SK-N-SH (cell line): ENCODE measurements at regions not wholly inside any gene's neighbourhood (a gene's known extent, or its start where the extent isn't known, plus 50 kb on each side); places are given as distances from the start of the nearest gene placed in this dataset.

Experiments
- CTCF ChIA-PET: fragments of 300-600, 350-600 bp; formaldehyde crosslinking; extraction: SDS; loops from one replicate; lab custom pipeline; 2021; lab: Yijun Ruan, JAX
- POLR2A ChIA-PET: fragments of 350-600 bp; sonication (Branson Sonifier 250); formaldehyde crosslinking; extraction: SDS; loops from one replicate; lab custom pipeline; 2020; ENCODE audit warnings: antibody characterized with exemption, inconsistent platforms; lab: Yijun Ruan, JAX
- DNase-seq: peaks from one replicate; pipeline ENCODE4 v3.0.0; 2012
- H2AFZ ChIP-seq: fragments of 200-600 bp; sonication (generic); 2 replicates; pipeline ENCODE4 v1.8.1; 2016; ENCODE audit warnings: antibody characterized with exemption, mild to moderate bottlenecking, low read depth
- H3F3A ChIP-seq: fragments of 200-600 bp; sonication (generic); replicated peaks from 2 replicates; pipeline ENCODE3; 2016; ENCODE audit warnings: antibody characterized with exemption, mild to moderate bottlenecking; ENCODE audit not compliant: insufficient read depth
- H3K27ac ChIP-seq, 2 experiments: fragments of 200-500 bp in 1 of 2; fragments of 200-600 bp in 1 of 2; sonication (Bioruptor generic) in 1 of 2; sonication (generic), shearing (Covaris generic) in 1 of 2; 2 replicates each; pipeline versions ENCODE4 v1.5.1 to v1.6.1; 2014 to 2016; ENCODE audit warnings: low read depth in 2 of 2, inconsistent platforms in 1 of 2, low read length in 1 of 2, mild to moderate bottlenecking in 1 of 2, mixed read lengths in 1 of 2
- H3K27me3 ChIP-seq: fragments of 200-600 bp; sonication (generic), shearing (Covaris generic); 2 replicates; pipeline ENCODE4 v1.6.1; 2016; ENCODE audit warnings: mixed run types; ENCODE audit not compliant: insufficient read depth
- H3K36me3 ChIP-seq, 2 experiments: fragments of 200-500 bp in 1 of 2; fragments of 200-600 bp in 1 of 2; sonication (Bioruptor generic) in 1 of 2; sonication (generic) in 1 of 2; replicated peaks in 1 of 2; 2 replicates each; pipeline versions ENCODE3 to v1.5.1; 2014 to 2016; ENCODE audit warnings: low read length in 1 of 2, mild to moderate bottlenecking in 1 of 2; ENCODE audit not compliant: insufficient read depth in 2 of 2, control insufficient read depth in 1 of 2
- H3K4me1 ChIP-seq, 2 experiments: fragments of 200-500 bp in 1 of 2; fragments of 200-600 bp in 1 of 2; sonication (Bioruptor generic) in 1 of 2; sonication (generic), shearing (Covaris generic) in 1 of 2; 2 replicates each; pipeline versions ENCODE4 v1.5.1 to v1.6.1; 2014 to 2016; ENCODE audit warnings: low read depth in 1 of 2, low read length in 1 of 2, mixed run types in 1 of 2; ENCODE audit not compliant: insufficient read depth in 2 of 2, control insufficient read depth in 1 of 2
- H3K4me2 ChIP-seq: fragments of 200-600 bp; sonication (generic), shearing (Covaris generic); 2 replicates; pipeline ENCODE4 v1.6.1; 2017; ENCODE audit warnings: mixed run types
- H3K4me3 ChIP-seq, 2 experiments: fragments of 200-500 bp in 1 of 2; fragments of 200-600 bp in 1 of 2; sonication (Bioruptor generic) in 1 of 2; sonication (generic), shearing (Covaris generic) in 1 of 2; 2 replicates each; pipeline versions ENCODE4 v1.5.1 to v1.8.1; 2014 to 2016; ENCODE audit warnings: low read depth in 2 of 2, inconsistent platforms in 1 of 2, low read length in 1 of 2, mild to moderate bottlenecking in 1 of 2, mixed read lengths in 1 of 2, moderate library complexity in 1 of 2
- H3K79me2 ChIP-seq: fragments of 200-600 bp; sonication (generic); 2 replicates; pipeline ENCODE4 v1.8.1; 2017; ENCODE audit warnings: mild to moderate bottlenecking; ENCODE audit not compliant: insufficient read depth
- H3K9ac ChIP-seq: fragments of 200-600 bp; sonication (generic); 2 replicates; pipeline ENCODE4 v1.6.1; 2017; ENCODE audit warnings: mixed run types
- H3K9me2 ChIP-seq: fragments of 200-600 bp; sonication (generic); 2 replicates; pipeline ENCODE4 v1.6.1; 2017; ENCODE audit warnings: mixed run types
- H3K9me3 ChIP-seq: fragments of 200-600 bp; sonication (generic); 2 replicates; pipeline ENCODE4 v1.6.1; 2017; ENCODE audit warnings: mixed run types, mild to moderate bottlenecking, moderate library complexity
- H4K20me1 ChIP-seq: fragments of 200-600 bp; sonication (generic); 2 replicates; pipeline ENCODE4 v1.6.1; 2017; ENCODE audit warnings: mild to moderate bottlenecking, mixed run types; ENCODE audit not compliant: insufficient read depth
- CHD2 ChIP-seq: fragments of 150-350 bp; IDR thresholded peaks from 2 replicates; pipeline ENCODE4 v1.6.1; 2018; ENCODE audit warnings: low read length; ENCODE audit not compliant: partially characterized antibody
- ELF1 ChIP-seq: IDR thresholded peaks from 2 replicates; pipeline ENCODE4 v1.4.0; 2012
- EZH2phosphoT487 ChIP-seq: fragments of 200-600 bp; sonication (generic); IDR thresholded peaks from 2 replicates; pipeline ENCODE4 v1.6.1; 2017; ENCODE audit warnings: low read depth, mixed run types, mild to moderate bottlenecking, antibody characterized with exemption, moderate library complexity, borderline replicate concordance
- FOSL2 ChIP-seq: IDR thresholded peaks from 2 replicates; pipeline ENCODE4 v1.4.0; 2012; ENCODE audit warnings: low read depth, mild to moderate bottlenecking, moderate library complexity, borderline replicate concordance
- FOXJ3 ChIP-seq: sonication (generic); formaldehyde crosslinking; IDR thresholded peaks from 2 replicates; pipeline ENCODE4 v1.5.1; 2020; ENCODE audit warnings: mild to moderate bottlenecking, missing genetic modification reagents
- FOXM1 ChIP-seq: IDR thresholded peaks from 2 replicates; pipeline ENCODE4 v1.4.0; 2012; ENCODE audit warnings: low read depth, mild to moderate bottlenecking
- GATA2 ChIP-seq: sonication (generic); formaldehyde crosslinking; IDR thresholded peaks from 2 replicates; pipeline ENCODE4 v1.5.0; 2020; ENCODE audit warnings: mild to moderate bottlenecking, missing genetic modification reagents
- MEF2A ChIP-seq: IDR thresholded peaks from 2 replicates; pipeline ENCODE4 v1.4.0; 2012; ENCODE audit warnings: low read depth, borderline replicate concordance
- NFIC ChIP-seq: IDR thresholded peaks from 2 replicates; pipeline ENCODE4 v1.4.0; 2012; ENCODE audit warnings: borderline replicate concordance
- NRF1 ChIP-seq: IDR thresholded peaks from 2 replicates; pipeline ENCODE4 v1.6.1; 2012; ENCODE audit warnings: low read depth, mild to moderate bottlenecking, low read length
- RAD21 ChIP-seq: IDR thresholded peaks from 2 replicates; pipeline ENCODE4 v1.6.1; 2012; ENCODE audit warnings: mild to moderate bottlenecking, low read length
- RCOR1 ChIP-seq: fragments of 150-350 bp; IDR thresholded peaks from 2 replicates; pipeline ENCODE4 v1.6.1; 2017; ENCODE audit warnings: antibody characterized with exemption, low read length
- SIN3A ChIP-seq: IDR thresholded peaks from 2 replicates; pipeline ENCODE4 v1.6.1; 2012; ENCODE audit warnings: low read depth, mild to moderate bottlenecking, low read length, moderate library complexity, borderline replicate concordance
- SMC3 ChIP-seq: IDR thresholded peaks from 2 replicates; pipeline ENCODE4 v1.6.1; 2012; ENCODE audit warnings: low read depth, low read length, improper control_type of control experiment
- TCF12 ChIP-seq: IDR thresholded peaks from 2 replicates; pipeline ENCODE4 v1.4.0; 2012
- TEAD4 ChIP-seq: IDR thresholded peaks from 2 replicates; pipeline ENCODE4 v1.4.0; 2012; ENCODE audit warnings: mild to moderate bottlenecking, borderline replicate concordance; ENCODE audit not compliant: insufficient read depth
- WGBS: methylation state at CpG from one replicate; pipeline ENCODE4 v1.1.6; 2017; ENCODE audit warnings: low lambda C conversion rate; 5-methylcytosine and 5-hydroxymethylcytosine counted together
- TF ChIP-seq, protein P1 (sequence below): IDR thresholded peaks from 2 replicates; pipeline ENCODE4 v1.4.0; 2012; ENCODE audit warnings: low read depth, borderline replicate concordance
- TF ChIP-seq, protein P2 (sequence below): fragments of 200-600 bp; sonication (generic); IDR thresholded peaks from 2 replicates; pipeline ENCODE4 v1.6.1; 2017; ENCODE audit warnings: antibody characterized with exemption, mild to moderate bottlenecking, moderate library complexity
- TF ChIP-seq, protein P3 (sequence below): IDR thresholded peaks from 2 replicates; pipeline ENCODE4 v1.4.0; 2012; ENCODE audit warnings: low read depth
- TF ChIP-seq, protein P4 (sequence below): IDR thresholded peaks from 2 replicates; pipeline ENCODE4 v1.4.0; 2012; ENCODE audit warnings: low read depth, borderline replicate concordance

DNA sequence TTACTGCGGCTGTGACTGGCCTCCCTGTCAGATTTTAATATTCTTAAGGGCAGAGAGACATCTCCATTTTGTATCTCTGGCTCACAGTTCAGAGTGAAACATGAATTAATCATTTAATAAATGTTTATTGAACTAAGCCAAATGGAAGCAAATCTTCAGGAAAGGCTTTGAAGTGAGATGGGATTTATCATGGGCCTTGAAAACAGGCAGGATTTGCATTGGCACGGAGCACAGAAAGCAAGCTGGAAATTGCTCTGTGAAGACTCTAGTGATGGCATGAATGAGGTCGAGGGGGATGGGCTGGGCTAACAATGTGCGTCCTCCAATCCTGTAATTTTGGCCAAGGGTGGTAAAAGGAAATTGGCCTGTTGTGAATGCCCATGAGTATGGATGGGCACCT is 369.8 kb upstream of the SOX11 start:
- no peaks in the 10 kb centered on the region for H3K79me2 ChIP-seq
- no peaks in the 10 kb centered on the region for H3F3A ChIP-seq
- POLR2A ChIA-PET: no interaction called here
- no peak overlapping the region for H3K9ac ChIP-seq
- H3K9me2 ChIP-seq: no peaks in the 10 kb centered on the region
- H4K20me1 ChIP-seq: no peaks in the 10 kb centered on the region
- no peak overlapping the region for H3K27ac ChIP-seq
- no peak for DNase-seq
- no peak overlapping the region for H3K4me2 ChIP-seq
- H3K27me3 ChIP-seq: no peaks in the 10 kb centered on the region
- H3K4me3 ChIP-seq: no peak overlapping the region
- H3K36me3 ChIP-seq: no peaks in the 10 kb centered on the region
- WGBS: 31% methylated on average over 4 of the region's 4 CpGs
- TF ChIP-seq, protein P1, sequence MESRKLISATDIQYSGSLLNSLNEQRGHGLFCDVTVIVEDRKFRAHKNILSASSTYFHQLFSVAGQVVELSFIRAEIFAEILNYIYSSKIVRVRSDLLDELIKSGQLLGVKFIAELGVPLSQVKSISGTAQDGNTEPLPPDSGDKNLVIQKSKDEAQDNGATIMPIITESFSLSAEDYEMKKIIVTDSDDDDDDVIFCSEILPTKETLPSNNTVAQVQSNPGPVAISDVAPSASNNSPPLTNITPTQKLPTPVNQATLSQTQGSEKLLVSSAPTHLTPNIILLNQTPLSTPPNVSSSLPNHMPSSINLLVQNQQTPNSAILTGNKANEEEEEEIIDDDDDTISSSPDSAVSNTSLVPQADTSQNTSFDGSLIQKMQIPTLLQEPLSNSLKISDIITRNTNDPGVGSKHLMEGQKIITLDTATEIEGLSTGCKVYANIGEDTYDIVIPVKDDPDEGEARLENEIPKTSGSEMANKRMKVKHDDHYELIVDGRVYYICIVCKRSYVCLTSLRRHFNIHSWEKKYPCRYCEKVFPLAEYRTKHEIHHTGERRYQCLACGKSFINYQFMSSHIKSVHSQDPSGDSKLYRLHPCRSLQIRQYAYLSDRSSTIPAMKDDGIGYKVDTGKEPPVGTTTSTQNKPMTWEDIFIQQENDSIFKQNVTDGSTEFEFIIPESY: no peak
- TF ChIP-seq SMC3: no peak
- TF ChIP-seq FOXJ3 (CRISPR knock-in tag): no peak
- no peak for TF ChIP-seq EZH2phosphoT487
- no peak for TF ChIP-seq CHD2
- no peak for TF ChIP-seq RCOR1
- no peak for TF ChIP-seq FOSL2
- TF ChIP-seq, protein P2, sequence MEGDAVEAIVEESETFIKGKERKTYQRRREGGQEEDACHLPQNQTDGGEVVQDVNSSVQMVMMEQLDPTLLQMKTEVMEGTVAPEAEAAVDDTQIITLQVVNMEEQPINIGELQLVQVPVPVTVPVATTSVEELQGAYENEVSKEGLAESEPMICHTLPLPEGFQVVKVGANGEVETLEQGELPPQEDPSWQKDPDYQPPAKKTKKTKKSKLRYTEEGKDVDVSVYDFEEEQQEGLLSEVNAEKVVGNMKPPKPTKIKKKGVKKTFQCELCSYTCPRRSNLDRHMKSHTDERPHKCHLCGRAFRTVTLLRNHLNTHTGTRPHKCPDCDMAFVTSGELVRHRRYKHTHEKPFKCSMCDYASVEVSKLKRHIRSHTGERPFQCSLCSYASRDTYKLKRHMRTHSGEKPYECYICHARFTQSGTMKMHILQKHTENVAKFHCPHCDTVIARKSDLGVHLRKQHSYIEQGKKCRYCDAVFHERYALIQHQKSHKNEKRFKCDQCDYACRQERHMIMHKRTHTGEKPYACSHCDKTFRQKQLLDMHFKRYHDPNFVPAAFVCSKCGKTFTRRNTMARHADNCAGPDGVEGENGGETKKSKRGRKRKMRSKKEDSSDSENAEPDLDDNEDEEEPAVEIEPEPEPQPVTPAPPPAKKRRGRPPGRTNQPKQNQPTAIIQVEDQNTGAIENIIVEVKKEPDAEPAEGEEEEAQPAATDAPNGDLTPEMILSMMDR: no peak
- no peak for TF ChIP-seq TEAD4
- H2AFZ ChIP-seq: no peak overlapping the region
- no peaks in the 10 kb centered on the region; the same call in 1 of the 2 replicates for H3K9me3 ChIP-seq
- H3K4me1 ChIP-seq: no peaks in the 10 kb centered on the region; a peak in 1 of 4 replicates
- CTCF ChIA-PET: interaction anchor here (1.1 kb wide), 1 partner anchor 36 kb away, joined by 3 read pairs; no protein-coding TSS in a partner anchor

DNA sequence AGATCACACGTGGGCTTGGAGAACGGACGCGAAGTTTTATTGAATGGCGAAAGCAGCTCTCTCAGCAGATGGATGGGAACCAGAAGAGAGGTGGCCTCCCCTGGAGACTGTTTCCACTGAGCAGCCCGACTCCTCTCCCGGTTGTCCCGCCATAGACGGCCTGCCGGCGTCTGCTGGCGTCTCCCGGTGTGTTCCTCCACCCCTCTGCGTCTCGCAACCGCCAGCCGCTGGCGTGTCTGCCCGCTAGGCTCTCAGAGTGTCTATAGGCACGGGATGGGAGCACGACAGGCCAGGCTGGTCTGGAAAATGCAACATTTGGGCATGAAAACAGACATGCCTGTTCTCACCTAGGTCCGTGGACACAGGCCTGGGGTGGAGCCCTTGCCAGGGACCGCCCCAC is 366.7 kb upstream of the SOX11 start:
- Histone ChIP-seq H3F3A (no peaks in the 10 kb centered on the region), H3K9me3 (no peaks in the 10 kb centered on the region; the same call in 1 of the 2 replicates), H4K20me1 (no peaks in the 10 kb centered on the region), H3K9ac (no peak overlapping the region), H3K27ac (no peak overlapping the region), H3K4me2 (no peak overlapping the region), H3K27me3 (no peaks in the 10 kb centered on the region), H2AFZ (no peak overlapping the region), H3K79me2 (no peaks in the 10 kb centered on the region), H3K36me3 (no peaks in the 10 kb centered on the region), H3K4me3 (no peak overlapping the region), H3K4me1 (no peaks in the 10 kb centered on the region), H3K9me2 (no peaks in the 10 kb centered on the region)
- POLR2A ChIA-PET: no interaction called here
- DNase-seq: no peak
- TF ChIP-seq MEF2A (no peak), TEAD4 (no peak), FOXM1 (no peak), ELF1 (no peak), NRF1 (no peak), NFIC (no peak), SIN3A (no peak), TCF12 (no peak), GATA2 (CRISPR knock-in tag) (no peak), RAD21 (no peak)
- TF ChIP-seq, protein P2: no peak
- TF ChIP-seq, protein P3, sequence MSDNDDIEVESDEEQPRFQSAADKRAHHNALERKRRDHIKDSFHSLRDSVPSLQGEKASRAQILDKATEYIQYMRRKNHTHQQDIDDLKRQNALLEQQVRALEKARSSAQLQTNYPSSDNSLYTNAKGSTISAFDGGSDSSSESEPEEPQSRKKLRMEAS: no peak
- TF ChIP-seq, protein P4, sequence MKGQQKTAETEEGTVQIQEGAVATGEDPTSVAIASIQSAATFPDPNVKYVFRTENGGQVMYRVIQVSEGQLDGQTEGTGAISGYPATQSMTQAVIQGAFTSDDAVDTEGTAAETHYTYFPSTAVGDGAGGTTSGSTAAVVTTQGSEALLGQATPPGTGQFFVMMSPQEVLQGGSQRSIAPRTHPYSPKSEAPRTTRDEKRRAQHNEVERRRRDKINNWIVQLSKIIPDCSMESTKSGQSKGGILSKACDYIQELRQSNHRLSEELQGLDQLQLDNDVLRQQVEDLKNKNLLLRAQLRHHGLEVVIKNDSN: no peak
- 71% methylated on average over 23 of the region's 23 CpGs for WGBS
- CTCF ChIA-PET: interaction anchor here (1.3 to 1.9 kb wide), 3 partner anchors 8 to 16 kb away, joined by 3 to 5 read pairs (median 4); no protein-coding TSS in a partner anchor
